Testis (tissue), 2 donors: ENCODE measurements at regions not wholly inside any gene's neighbourhood (a gene's known extent, or its start where the extent isn't known, plus 50 kb on each side); places are given as distances from the start of the nearest gene placed in this dataset.

Source experiments
- DNase-seq: peaks from one replicate; pipeline ENCODE4 v3.0.0-alpha.2; 2019
- H3K27ac ChIP-seq, 2 donors: fragments of 200-600 bp; sonication (generic); one replicate each; pipeline ENCODE4 v1.5.1; 2019
- H3K27me3 ChIP-seq: fragments of 200-600 bp; sonication (generic); one replicate; pipeline ENCODE4 v1.5.1; 2019
- H3K36me3 ChIP-seq: fragments of 200-600 bp; sonication (generic); one replicate; pipeline ENCODE4 v1.5.1; 2017; ENCODE audit warnings: low read depth; ENCODE audit errors: missing control alignments
- H3K4me1 ChIP-seq: fragments of 200-600 bp; sonication (generic); one replicate; pipeline ENCODE4 v1.5.1; 2019
- H3K4me3 ChIP-seq, 2 donors: fragments of 200-600 bp; sonication (generic); one replicate each; pipeline ENCODE4 v1.5.1; 2017 to 2019
- H3K9me3 ChIP-seq: fragments of 200-600 bp; sonication (generic); one replicate; pipeline ENCODE4 v1.5.1; 2017
- CTCF ChIP-seq, 3 experiments: fragments of 450-650 bp in 2 of 3; fragments of 200-600 bp in 1 of 3; sonication (generic) in 1 of 3; IDR thresholded peaks; one replicate each; pipeline ENCODE4 v1.5.1; 2016 to 2019; ENCODE audit warnings: antibody characterized with exemption in 3 of 3, mild to moderate bottlenecking in 2 of 3, moderate library complexity in 1 of 3
- POLR2A ChIP-seq: fragments of 450-650 bp; IDR thresholded peaks from one replicate; pipeline ENCODE4 v1.6.1; 2017; ENCODE audit warnings: antibody characterized with exemption, mild to moderate bottlenecking, moderate library complexity
- WGBS, 2 donors: methylation state at CpG; one replicate each; pipeline ENCODE4 v1.1.5; 2018; 5-methylcytosine and 5-hydroxymethylcytosine counted together
- intact Hi-C: fragments of 100-400 bp; cut with DNase I; formaldehyde crosslinking; loops from one replicate; pipeline ENCODE4 v1.15.1; 2023; ENCODE audit warnings: low total_unique reads

- 83 to 100% methylated on average over 1 of the region's 1 CpG for WGBS, 2 donors
- DNase-seq: no peak
- TF ChIP-seq POLR2A (no peak), CTCF (IDR thresholded peaks at IDR 0.05) (no peak)
- Histone ChIP-seq H3K27me3 (no peaks in the 10 kb centered on the region), H3K4me1 (no peaks in the 10 kb centered on the region), H3K9me3 (no peaks in the 10 kb centered on the region), H3K27ac (no peak overlapping the region), H3K4me3 (no peak overlapping the region), H3K36me3 (no peaks in the 10 kb centered on the region)
- intact Hi-C loops: no loop called here
Measured at GRCh38 chr17:27216836-27217235, 77.1 kb upstream of the WSB1 start.

- H3K36me3 ChIP-seq: no peaks in the 10 kb centered on the region
- intact Hi-C loops: no loop called here
- WGBS, 2 donors: 76 to 90% methylated on average over 5 of the region's 5 CpGs
Measured at GRCh38 chr17:27217631-27218030, 76.3 kb upstream of the WSB1 start.

GRCh38 chr17:27218041-27218440, 75.9 kb upstream of the WSB1 start:
- no peak for DNase-seq
- Histone ChIP-seq H3K4me1 (no peaks in the 10 kb centered on the region), H3K27me3 (no peaks in the 10 kb centered on the region), H3K4me3 (no peak overlapping the region), H3K9me3 (no peaks in the 10 kb centered on the region), H3K36me3 (no peaks in the 10 kb centered on the region), H3K27ac (no peak overlapping the region)
- TF ChIP-seq CTCF (IDR thresholded peaks at IDR 0.05): no peak
- TF ChIP-seq POLR2A: no peak
- intact Hi-C loops: no loop called here
- WGBS, 2 donors: 53 to 77% methylated on average over 3 of the region's 3 CpGs

More at GRCh38 chr17:27217631-27218030, 76.3 kb upstream of the WSB1 start:
- no peaks in the 10 kb centered on the region for H3K9me3 ChIP-seq
- H3K4me3 ChIP-seq: no peak overlapping the region
- no peak for DNase-seq
- H3K27me3 ChIP-seq: no peaks in the 10 kb centered on the region
- H3K4me1 ChIP-seq: no peaks in the 10 kb centered on the region
- no peak overlapping the region for H3K27ac ChIP-seq
- TF ChIP-seq POLR2A (no peak), CTCF (IDR thresholded peaks at IDR 0.05) (no peak)

GRCh38 chr17:27218719-27219488, 75.0 kb upstream of the WSB1 start:
- TF ChIP-seq CTCF (IDR thresholded peaks at IDR 0.05) (no peak), POLR2A (no peak)
- intact Hi-C loops: no loop called here
- Histone ChIP-seq H3K4me1 (no peaks in the 10 kb centered on the region), H3K27ac (no peak overlapping the region), H3K27me3 (no peaks in the 10 kb centered on the region), H3K36me3 (no peaks in the 10 kb centered on the region), H3K4me3 (no peak overlapping the region), H3K9me3 (no peaks in the 10 kb centered on the region)
- 78 to 87% methylated on average over 6 of the region's 6 CpGs for WGBS, 2 donors
- DNase-seq: no peak

GRCh38 chr17:27222515-27222914, 71.4 kb upstream of the WSB1 start:
- H3K27ac ChIP-seq: no peak overlapping the region
- no peak overlapping the region for H3K4me3 ChIP-seq
- TF ChIP-seq CTCF (IDR thresholded peaks at IDR 0.05) (no peak), POLR2A (no peak)
- H3K27me3 ChIP-seq: no peaks in the 10 kb centered on the region
- no peaks in the 10 kb centered on the region for H3K9me3 ChIP-seq
- H3K36me3 ChIP-seq: no peaks in the 10 kb centered on the region
- no peak for DNase-seq
- WGBS, 2 donors: 85 to 100% methylated on average over 1 of the region's 1 CpG
- intact Hi-C loops: no loop called here
- no peaks in the 10 kb centered on the region for H3K4me1 ChIP-seq
